ENCODE measurements at regions not wholly inside any gene's neighbourhood (a gene's known extent, or its start where the extent isn't known, plus 50 kb on each side); places are given as distances from the start of the nearest gene placed in this dataset.

DNA sequence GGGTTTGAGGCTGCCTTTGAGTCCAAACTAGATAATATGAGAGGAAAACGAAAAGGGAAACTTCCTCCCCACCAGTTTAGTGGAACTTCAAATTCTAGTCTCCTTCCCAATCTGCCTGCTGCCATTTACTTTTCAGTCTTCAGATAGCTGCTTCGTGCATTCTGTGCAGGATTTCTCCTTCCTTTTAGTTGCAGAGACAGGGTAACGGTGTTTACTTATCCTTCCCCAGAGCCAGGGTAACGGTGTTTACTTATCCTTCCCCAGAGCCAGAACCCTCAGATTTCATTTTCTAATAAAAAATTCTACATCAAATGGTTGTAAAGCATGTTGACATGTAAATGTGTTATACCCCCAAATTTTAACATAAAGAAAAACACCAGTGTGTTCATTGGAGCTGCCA, 282.6 kb downstream of the VPS13C start:
- TF ChIP-seq, protein P1, sequence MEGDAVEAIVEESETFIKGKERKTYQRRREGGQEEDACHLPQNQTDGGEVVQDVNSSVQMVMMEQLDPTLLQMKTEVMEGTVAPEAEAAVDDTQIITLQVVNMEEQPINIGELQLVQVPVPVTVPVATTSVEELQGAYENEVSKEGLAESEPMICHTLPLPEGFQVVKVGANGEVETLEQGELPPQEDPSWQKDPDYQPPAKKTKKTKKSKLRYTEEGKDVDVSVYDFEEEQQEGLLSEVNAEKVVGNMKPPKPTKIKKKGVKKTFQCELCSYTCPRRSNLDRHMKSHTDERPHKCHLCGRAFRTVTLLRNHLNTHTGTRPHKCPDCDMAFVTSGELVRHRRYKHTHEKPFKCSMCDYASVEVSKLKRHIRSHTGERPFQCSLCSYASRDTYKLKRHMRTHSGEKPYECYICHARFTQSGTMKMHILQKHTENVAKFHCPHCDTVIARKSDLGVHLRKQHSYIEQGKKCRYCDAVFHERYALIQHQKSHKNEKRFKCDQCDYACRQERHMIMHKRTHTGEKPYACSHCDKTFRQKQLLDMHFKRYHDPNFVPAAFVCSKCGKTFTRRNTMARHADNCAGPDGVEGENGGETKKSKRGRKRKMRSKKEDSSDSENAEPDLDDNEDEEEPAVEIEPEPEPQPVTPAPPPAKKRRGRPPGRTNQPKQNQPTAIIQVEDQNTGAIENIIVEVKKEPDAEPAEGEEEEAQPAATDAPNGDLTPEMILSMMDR (IDR thresholded peaks at IDR 0.05; ENCODE audit: low read depth, low read length) = no peak
- no peaks in the 10 kb centered on the region for H3K9me3 ChIP-seq
- DNase-seq = no peak

DNA sequence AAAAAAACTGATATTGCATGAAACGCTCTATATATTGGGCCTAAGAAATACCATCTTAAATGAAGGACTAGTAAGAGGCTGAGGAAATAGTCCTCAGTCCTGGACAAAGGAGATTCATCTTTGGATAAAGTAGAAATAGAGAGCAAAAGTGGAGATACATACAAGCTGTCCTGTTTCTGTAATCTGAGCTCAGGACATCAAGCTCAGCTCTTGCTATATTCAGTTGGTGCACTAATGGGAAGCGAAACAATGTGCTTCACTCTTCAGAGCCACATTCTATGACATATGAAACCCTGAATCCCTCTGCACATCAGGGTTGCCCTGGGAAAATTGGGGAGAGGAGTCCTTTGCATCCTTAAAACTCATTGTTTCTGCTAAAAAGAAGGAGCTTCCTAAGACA, 290.7 kb downstream of the VPS13C start:
- no peaks in the 10 kb centered on the region for H3K27me3 ChIP-seq
- no peaks in the 10 kb centered on the region for H3K9me3 ChIP-seq
- no peak for DNase-seq
- no peak overlapping the region for H3K4me3 ChIP-seq (ENCODE audit: low read depth, low read length)
- no peaks in the 10 kb centered on the region for H3K4me1 ChIP-seq
- TF ChIP-seq, protein P1 (IDR thresholded peaks at IDR 0.05; ENCODE audit: low read depth, low read length) = no peak
- no peaks in the 10 kb centered on the region for H3K36me3 ChIP-seq

More for the DNA sequence above, 282.6 kb downstream of the VPS13C start:
- H3K4me3 ChIP-seq (ENCODE audit: low read depth, low read length) = no peak overlapping the region
- no peaks in the 10 kb centered on the region for H3K4me1 ChIP-seq
- H3K36me3 ChIP-seq = no peaks in the 10 kb centered on the region
- no peaks in the 10 kb centered on the region for H3K27me3 ChIP-seq

DNA sequence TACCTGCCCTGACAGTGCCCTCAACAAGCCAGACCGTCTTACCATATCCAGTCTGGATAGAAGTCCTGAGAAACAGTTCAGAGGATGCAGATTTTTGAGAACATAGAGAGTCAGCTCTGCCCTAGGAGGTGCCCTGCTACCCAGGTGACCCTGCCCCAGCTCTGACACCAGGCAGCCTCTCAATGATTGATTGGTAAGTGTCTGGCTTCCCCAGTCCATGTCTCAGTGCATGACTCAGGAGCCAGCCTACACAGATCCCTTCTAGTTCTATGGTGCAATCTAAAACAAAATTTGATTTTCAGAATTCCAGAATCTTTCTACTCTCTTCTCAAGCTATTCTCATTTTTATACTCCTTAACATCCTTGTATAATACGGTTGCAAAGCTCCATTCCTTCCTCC, 292.1 kb downstream of the VPS13C start:
- TF ChIP-seq, protein P1 (IDR thresholded peaks at IDR 0.05; ENCODE audit: low read depth, low read length) = no peak
- no peak for DNase-seq

DNA sequence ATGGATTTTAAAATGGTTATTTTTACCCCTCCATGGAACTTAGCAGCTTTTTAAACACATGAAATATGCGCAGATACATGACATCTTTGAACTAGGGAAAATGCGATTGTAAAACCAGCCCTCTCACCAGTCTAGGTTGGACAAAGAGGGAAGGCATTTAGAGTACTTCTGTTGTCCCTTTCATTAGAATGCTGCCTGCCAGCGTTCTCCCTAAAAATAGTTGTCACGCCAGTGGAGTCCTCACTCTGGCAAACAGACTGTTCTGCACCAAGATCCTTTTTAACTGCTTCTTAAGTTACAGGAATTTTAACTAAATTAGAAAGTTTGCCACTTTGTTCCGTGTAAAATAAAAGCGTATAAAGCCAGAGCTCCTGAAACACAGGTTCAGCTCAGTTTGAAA, 295.3 kb downstream of the VPS13C start:
- Histone ChIP-seq H3K4me3 (ENCODE audit: low read depth, low read length) (no peak overlapping the region), H3K36me3 (no peaks in the 10 kb centered on the region), H3K27me3 (no peaks in the 10 kb centered on the region), H3K4me1 (no peaks in the 10 kb centered on the region), H3K9me3 (no peaks in the 10 kb centered on the region)
- no peak for DNase-seq
- TF ChIP-seq, protein P1 (IDR thresholded peaks at IDR 0.05; ENCODE audit: low read depth, low read length) = no peak

More for the DNA sequence above, 292.1 kb downstream of the VPS13C start:
- Histone ChIP-seq H3K4me3 (ENCODE audit: low read depth, low read length) (no peak overlapping the region), H3K36me3 (no peaks in the 10 kb centered on the region), H3K9me3 (no peaks in the 10 kb centered on the region), H3K4me1 (no peaks in the 10 kb centered on the region), H3K27me3 (no peaks in the 10 kb centered on the region)

DNA sequence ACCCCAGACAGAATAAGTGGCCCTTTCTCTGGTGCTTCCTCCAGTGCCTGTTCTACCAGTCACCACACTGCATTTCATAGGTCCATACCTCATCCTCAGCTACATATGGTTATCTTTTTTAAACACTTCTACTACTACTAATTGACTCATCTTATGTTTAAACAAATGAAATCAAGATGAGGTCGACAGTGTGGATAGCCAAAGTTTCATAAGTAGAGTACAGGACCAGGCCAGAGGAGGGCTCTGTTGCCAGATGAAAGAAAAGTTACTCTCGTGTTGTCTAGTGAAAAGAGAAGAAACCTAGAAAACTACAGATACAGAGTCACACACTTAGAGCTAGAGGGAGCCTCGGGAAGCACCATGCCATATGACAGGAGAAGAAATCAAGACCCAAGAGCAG, 296.1 kb downstream of the VPS13C start:
- TF ChIP-seq, protein P1 (IDR thresholded peaks at IDR 0.05; ENCODE audit: low read depth, low read length) = no peak
- H3K4me1 ChIP-seq = no peaks in the 10 kb centered on the region
- no peak overlapping the region for H3K4me3 ChIP-seq (ENCODE audit: low read depth, low read length)
- no peaks in the 10 kb centered on the region for H3K36me3 ChIP-seq
- no peaks in the 10 kb centered on the region for H3K9me3 ChIP-seq
- H3K27me3 ChIP-seq = no peaks in the 10 kb centered on the region
- no peak for DNase-seq

DNA sequence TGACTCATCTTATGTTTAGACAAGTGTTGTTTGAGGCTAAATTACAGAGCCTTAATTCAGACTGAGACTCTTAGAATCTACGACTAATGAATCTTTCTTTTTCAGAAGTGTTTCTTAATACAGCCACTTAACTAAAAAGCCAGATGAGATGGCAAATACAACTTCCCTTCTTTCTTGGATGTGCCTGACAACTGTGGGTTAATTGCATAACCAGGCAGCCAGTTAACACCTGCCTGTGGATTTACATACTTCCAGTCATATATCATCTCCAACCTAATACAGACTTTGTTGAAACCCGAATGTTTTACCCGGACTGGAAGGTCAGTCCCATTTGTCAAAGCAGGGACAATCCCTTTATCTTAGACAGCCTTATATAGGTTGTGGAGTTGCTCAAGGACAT, 297.6 kb downstream of the VPS13C start:
- DNase-seq = no peak
- Histone ChIP-seq H3K4me1 (no peaks in the 10 kb centered on the region), H3K4me3 (ENCODE audit: low read depth, low read length) (no peak overlapping the region), H3K27me3 (no peaks in the 10 kb centered on the region), H3K36me3 (no peaks in the 10 kb centered on the region), H3K9me3 (no peaks in the 10 kb centered on the region)
- TF ChIP-seq, protein P1 (IDR thresholded peaks at IDR 0.05; ENCODE audit: low read depth, low read length) = no peak

Measured in BE2C (cell line).